Aorta (tissue), 5 donors: ENCODE measurements at regions not wholly inside any gene's neighbourhood (a gene's known extent, or its start where the extent isn't known, plus 50 kb on each side); places are given as distances from the start of the nearest gene placed in this dataset.
"Not testable (repeated sequence)": the region's sequence is repeated elsewhere in the genome, so short reads cannot be mapped to it uniquely, and the experiment has no call there.

Experiments
- ATAC-seq: fragments of 200-7000 bp; cut with Tn5 transposase; one replicate; pipeline ENCODE4 v1.9.1; 2022; ENCODE audit warnings: moderate library complexity; ENCODE audit not compliant: low FRiP score
- DNase-seq, 2 donors: peaks; one replicate each; pipeline ENCODE4 v3.0.0-alpha.2; 2020
- H3K27ac ChIP-seq, 2 donors: one replicate each; pipeline ENCODE4 v1.5.1; 2013; ENCODE audit warnings: low read length in 2 of 2, mild to moderate bottlenecking in 2 of 2, moderate library complexity in 2 of 2, control low read depth in 1 of 2, inconsistent platforms in 1 of 2, low read depth in 1 of 2
- H3K27me3 ChIP-seq, 2 donors: one replicate each; pipeline ENCODE4 v1.6.1; 2013; ENCODE audit warnings: control low read depth in 1 of 2, low read length in 1 of 2, mild to moderate bottlenecking in 1 of 2, moderate library complexity in 1 of 2; ENCODE audit not compliant: insufficient read depth in 2 of 2, control insufficient read depth in 1 of 2
- H3K36me3 ChIP-seq, 2 donors: one replicate each; pipeline ENCODE4 v1.6.1; 2013; ENCODE audit warnings: control low read depth in 1 of 2, low read length in 1 of 2, mild to moderate bottlenecking in 1 of 2; ENCODE audit not compliant: insufficient read depth in 2 of 2, control insufficient read depth in 1 of 2
- H3K4me1 ChIP-seq, 2 donors: one replicate each; pipeline ENCODE4 v1.6.1; 2013; ENCODE audit warnings: low read length in 2 of 2, control low read depth in 1 of 2, mild to moderate bottlenecking in 1 of 2, moderate library complexity in 1 of 2; ENCODE audit not compliant: insufficient read depth in 2 of 2, control insufficient read depth in 1 of 2
- H3K4me3 ChIP-seq, 2 donors: one replicate each; pipeline ENCODE4 v1.5.1; 2013; ENCODE audit warnings: low read length in 2 of 2, control low read depth in 1 of 2, mild to moderate bottlenecking in 1 of 2
- H3K9me3 ChIP-seq: one replicate; pipeline ENCODE4 v1.6.1; 2013; ENCODE audit warnings: mild to moderate bottlenecking, low read length; ENCODE audit not compliant: control insufficient read depth
- WGBS, 2 donors: extraction: QIAGEN DNeasy Blood & Tissue Kit; methylation state at CpG; one replicate each; pipeline ENCODE4 v1.1.7; 2013; 5-methylcytosine and 5-hydroxymethylcytosine counted together
- intact Hi-C, 2 donors: fragments of 100-400 bp; cut with DNase I; formaldehyde crosslinking; loops; one replicate each; pipeline versions ENCODE4 v1.14.2 to v1.15.0; 2022
- donor health status: healthy with polysubstance abuse.
- donor health status: Bipolar disorder and iron deficiency.
- donor health status: DM: no; HTN: no; CAD: no.
- donor health status: DM: no; HTN: no; CAD: no.
- donor health status: DM: yes; HTN: yes; CAD: no.

- no peak overlapping the region for H3K27ac ChIP-seq
- H3K36me3 ChIP-seq = no peaks in the 10 kb centered on the region
- no peaks in the 10 kb centered on the region for H3K9me3 ChIP-seq
- H3K4me3 ChIP-seq = no peak overlapping the region
- H3K4me1 ChIP-seq = no peaks in the 10 kb centered on the region
- ATAC-seq = no peak
- H3K27me3 ChIP-seq = no peaks in the 10 kb centered on the region
- intact Hi-C loops = no loop called here
- WGBS, 2 donors = 92 to 96% methylated on average over 5 of the region's 5 CpGs
- no peak for DNase-seq
These were observed 145.3 kb upstream of the RXFP2 start for GRCh38 chr13:31594056-31594455.

GRCh38 chr13:31595563-31595962 lies 143.8 kb upstream of the RXFP2 start:
- WGBS, 2 donors = 13 to 14% methylated on average over 2 of the region's 2 CpGs
- no peaks in the 10 kb centered on the region for H3K27me3 ChIP-seq
- no peak overlapping the region for H3K4me3 ChIP-seq
- no peak overlapping the region for H3K27ac ChIP-seq
- no peaks in the 10 kb centered on the region for H3K36me3 ChIP-seq
- no peaks in the 10 kb centered on the region for H3K4me1 ChIP-seq
- DNase-seq = no peak
- intact Hi-C loops = no loop called here
- no peak for ATAC-seq
- H3K9me3 ChIP-seq = no peaks in the 10 kb centered on the region

GRCh38 chr13:31598990-31599389 lies 140.3 kb upstream of the RXFP2 start:
- intact Hi-C loops = no loop called here
- Histone ChIP-seq H3K27me3 (no peaks in the 10 kb centered on the region), H3K4me1 (no peaks in the 10 kb centered on the region), H3K36me3 (no peaks in the 10 kb centered on the region), H3K4me3 (no peak overlapping the region), H3K27ac (no peak overlapping the region), H3K9me3 (no peaks in the 10 kb centered on the region)
- WGBS, 2 donors = 81 to 87% methylated on average over 3 of the region's 3 CpGs
- DNase-seq (no peak), ATAC-seq (no peak)

- Histone ChIP-seq H3K4me1 (no peaks in the 10 kb centered on the region), H3K36me3 (no peaks in the 10 kb centered on the region), H3K4me3 (no peak overlapping the region), H3K9me3 (no peaks in the 10 kb centered on the region), H3K27me3 (no peaks in the 10 kb centered on the region), H3K27ac (no peak overlapping the region)
- 44 to 49% methylated on average over 5 of the region's 5 CpGs for WGBS, 2 donors
- intact Hi-C loops = no loop called here
- no peak for DNase-seq
- ATAC-seq = no peak
These were observed 134.1 kb upstream of the RXFP2 start for GRCh38 chr13:31605076-31605860.

- ATAC-seq, H3K4me1 ChIP-seq, intact Hi-C loops, H3K27me3 ChIP-seq, H3K36me3 ChIP-seq, H3K9me3 ChIP-seq, DNase-seq, H3K4me3 ChIP-seq, H3K27ac ChIP-seq: not testable (repeated sequence)
- WGBS, 2 donors = 67 to 81% methylated on average over 7 of the region's 7 CpGs
These were observed 131.8 kb upstream of the RXFP2 start for GRCh38 chr13:31607531-31607930.

- ATAC-seq, DNase-seq, intact Hi-C loops, H3K9me3 ChIP-seq, H3K4me3 ChIP-seq, H3K27ac ChIP-seq, H3K36me3 ChIP-seq, H3K27me3 ChIP-seq, H3K4me1 ChIP-seq: not testable (repeated sequence)
- WGBS, 2 donors = 88 to 95% methylated on average over 22 to 23 of the region's 23 CpGs
These were observed 130.5 kb upstream of the RXFP2 start for GRCh38 chr13:31608780-31609179.

- H3K27ac ChIP-seq = no peak overlapping the region
- peaks cover 4% of the 10 kb centered on the region for H3K9me3 ChIP-seq
- ATAC-seq = no peak
- intact Hi-C loops = no loop called here
- no peaks in the 10 kb centered on the region for H3K36me3 ChIP-seq
- 90 to 95% methylated on average over 7 of the region's 7 CpGs for WGBS, 2 donors
- no peak overlapping the region for H3K4me3 ChIP-seq
- H3K27me3 ChIP-seq = no peaks in the 10 kb centered on the region
- no peaks in the 10 kb centered on the region for H3K4me1 ChIP-seq
- no peak for DNase-seq
These were observed 128.9 kb upstream of the RXFP2 start for GRCh38 chr13:31610270-31610998.

- H3K4me3 ChIP-seq = no peak overlapping the region
- intact Hi-C loops = no loop called here
- no peaks in the 10 kb centered on the region for H3K4me1 ChIP-seq
- ATAC-seq (no peak), DNase-seq (no peak)
- no peak overlapping the region for H3K27ac ChIP-seq
- H3K27me3 ChIP-seq = no peaks in the 10 kb centered on the region
- 84 to 89% methylated on average over 3 of the region's 3 CpGs for WGBS, 2 donors
- H3K9me3 ChIP-seq = peaks cover 7% of the 10 kb centered on the region
- H3K36me3 ChIP-seq = no peaks in the 10 kb centered on the region
These were observed 128.1 kb upstream of the RXFP2 start for GRCh38 chr13:31611214-31611613.

GRCh38 chr13:31614073-31614472 lies 125.3 kb upstream of the RXFP2 start:
- no peaks in the 10 kb centered on the region for H3K36me3 ChIP-seq
- no peak overlapping the region for H3K27ac ChIP-seq
- no peak for ATAC-seq
- intact Hi-C loops = no loop called here
- H3K9me3 ChIP-seq = peaks cover 7% of the 10 kb centered on the region
- H3K27me3 ChIP-seq = no peaks in the 10 kb centered on the region
- no peaks in the 10 kb centered on the region for H3K4me1 ChIP-seq
- no peak for DNase-seq
- WGBS, 2 donors = 95 to 97% methylated on average over 3 of the region's 3 CpGs
- no peak overlapping the region for H3K4me3 ChIP-seq
